ENCODE measurements at regions not wholly inside any gene's neighbourhood (a gene's known extent, or its start where the extent isn't known, plus 50 kb on each side); places are given as distances from the start of the nearest gene placed in this dataset.
"Not testable (repeated sequence)": the region's sequence is repeated elsewhere in the genome, so short reads cannot be mapped to it uniquely, and the experiment has no call there.

GRCh38 chr3:90206482-90206881, 1099.1 kb downstream of the EPHA3 start:
- not testable (repeated sequence) for TF ChIP-seq CTCF (IDR thresholded peaks at IDR 0.05; ENCODE audit: low read depth, low read length, missing input control); SP1 (IDR thresholded peaks at IDR 0.05); REST (IDR thresholded peaks at IDR 0.05)
